ENCODE measurements at regions not wholly inside any gene's neighbourhood (a gene's known extent, or its start where the extent isn't known, plus 50 kb on each side); places are given as distances from the start of the nearest gene placed in this dataset.

- no peak for TF ChIP-seq ZFX (IDR thresholded peaks at IDR 0.05)
- TF ChIP-seq CTCF (conservative IDR thresholded peaks at IDR 0.05): no peak
Observed at GRCh38 chr11:109884501-109884900, 208.7 kb upstream of the ZC3H12C start.

All from C4-2B (cell line).